Neural progenitor cell (in vitro differentiated cells): ENCODE measurements at regions not wholly inside any gene's neighbourhood (a gene's known extent, or its start where the extent isn't known, plus 50 kb on each side); places are given as distances from the start of the nearest gene placed in this dataset.

Experiments used
- DNase-seq: peaks from one replicate; pipeline ENCODE4 v3.0.0-alpha.2; 2016; ENCODE audit warnings: low spot score
- H2AFZ ChIP-seq: fragments of 200-600 bp; sonication (generic); replicated peaks from 2 replicates; pipeline ENCODE4 v1.6.1; 2016; ENCODE audit warnings: antibody characterized with exemption
- H3F3A ChIP-seq: fragments of 200-600 bp; sonication (generic); 2 replicates; pipeline ENCODE4 v1.6.1; 2016; ENCODE audit warnings: antibody characterized with exemption, low read depth
- H3K27ac ChIP-seq: fragments of 200-600 bp; sonication (generic); 2 replicates; pipeline ENCODE4 v1.5.1; 2016; ENCODE audit warnings: mild to moderate bottlenecking
- H3K27me3 ChIP-seq: fragments of 200-600 bp; sonication (generic); 2 replicates; pipeline ENCODE4 v1.6.1; 2016; ENCODE audit warnings: mild to moderate bottlenecking, moderate library complexity
- H3K36me3 ChIP-seq: fragments of 200-600 bp; sonication (generic); 2 replicates; pipeline ENCODE4 v1.5.1; 2016
- H3K4me1 ChIP-seq: fragments of 200-600 bp; sonication (generic); 2 replicates; pipeline ENCODE4 v1.6.1; 2016; ENCODE audit warnings: mixed run types
- H3K4me2 ChIP-seq: fragments of 200-600 bp; sonication (generic); 2 replicates; pipeline ENCODE4 v1.6.1; 2016
- H3K4me3 ChIP-seq: fragments of 200-600 bp; sonication (generic); 2 replicates; pipeline ENCODE4 v1.5.1; 2016
- H3K79me2 ChIP-seq: fragments of 200-600 bp; sonication (generic); 2 replicates; pipeline ENCODE4 v1.6.1; 2016; ENCODE audit warnings: low read depth
- H3K9ac ChIP-seq: fragments of 200-600 bp; sonication (generic); 2 replicates; pipeline ENCODE4 v1.6.1; 2016
- H3K9me3 ChIP-seq: fragments of 200-600 bp; sonication (generic); 2 replicates; pipeline ENCODE4 v1.5.1; 2016; ENCODE audit warnings: low read depth
- H4K20me1 ChIP-seq: fragments of 200-600 bp; sonication (generic); 2 replicates; pipeline ENCODE4 v1.6.1; 2016; ENCODE audit warnings: low read depth
- H3K27ac Mint-ChIP-seq: 3 replicates; pipeline ENCODE4 v1.8.0; 2021; ENCODE audit warnings: mixed read lengths
- H3K27me3 Mint-ChIP-seq: 2 replicates; pipeline ENCODE4 v1.8.0; 2022; ENCODE audit warnings: low read depth, mild to moderate bottlenecking, inconsistent platforms, moderate library complexity, mixed read lengths; ENCODE audit not compliant: insufficient read depth
- H3K36me3 Mint-ChIP-seq: 3 replicates; pipeline ENCODE4 v1.8.0; 2021; ENCODE audit warnings: mixed read lengths
- H3K4me1 Mint-ChIP-seq: 3 replicates; pipeline ENCODE4 v1.8.0; 2021; ENCODE audit warnings: mixed read lengths
- H3K4me3 Mint-ChIP-seq: 3 replicates; pipeline ENCODE4 v1.8.0; 2021; ENCODE audit warnings: mild to moderate bottlenecking, moderate library complexity, mixed read lengths
- H3K9me3 Mint-ChIP-seq: 3 replicates; pipeline ENCODE4 v1.8.0; 2020; ENCODE audit warnings: mixed read lengths
- CTCF ChIP-seq: fragments of 200-600 bp; sonication (generic); IDR thresholded peaks from 2 replicates; pipeline ENCODE4 v1.5.1; 2017; ENCODE audit warnings: antibody characterized with exemption, mild to moderate bottlenecking
- EZH2 ChIP-seq: fragments of 200-600 bp; sonication (generic); IDR thresholded peaks from 2 replicates; pipeline ENCODE4 v1.6.1; 2017; ENCODE audit warnings: antibody characterized with exemption, mild to moderate bottlenecking, moderate library complexity
- EZH2phosphoT487 ChIP-seq: fragments of 200-600 bp; sonication (generic); IDR thresholded peaks from 2 replicates; pipeline ENCODE4 v1.6.1; 2017; ENCODE audit warnings: antibody characterized with exemption

DNA sequence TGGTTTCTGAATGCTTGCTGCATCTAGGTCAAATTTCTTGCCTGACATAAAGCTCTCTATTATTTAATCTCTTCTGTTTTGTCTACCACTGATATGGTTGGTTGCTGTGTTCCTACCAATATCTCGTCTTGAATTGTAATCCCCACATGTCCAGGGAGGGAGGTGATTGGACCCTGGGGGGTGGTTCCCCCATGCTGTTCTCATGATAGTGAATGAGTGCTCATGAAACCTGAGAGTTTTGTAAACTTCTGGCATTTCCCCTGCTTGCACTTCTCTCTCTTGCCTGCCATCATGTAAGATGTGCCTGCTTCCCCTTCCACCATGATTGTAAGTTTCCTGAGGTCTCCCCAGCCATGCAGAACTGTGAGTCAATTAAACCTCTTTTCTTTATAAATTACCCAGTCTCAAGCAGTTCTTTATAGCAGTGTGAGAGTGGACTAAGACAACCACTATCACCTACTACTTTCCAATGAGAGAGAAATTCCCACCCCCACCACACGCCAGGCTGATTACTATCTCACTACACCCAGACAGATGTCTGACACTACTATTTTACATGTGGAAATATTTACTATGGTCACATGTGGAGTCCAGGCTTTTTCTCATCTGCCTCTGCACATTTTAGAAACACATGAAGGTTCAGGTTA is 69.2 kb upstream of the ATP2B1 start:
- Mint-ChIP-seq H3K4me3 (no peak overlapping the region), H3K4me1 (no peaks in the 10 kb centered on the region), H3K9me3 (no peaks in the 10 kb centered on the region), H3K36me3 (no peaks in the 10 kb centered on the region), H3K27ac (no peak overlapping the region), H3K27me3 (no peaks in the 10 kb centered on the region)
- Histone ChIP-seq H3K4me1 (no peaks in the 10 kb centered on the region), H4K20me1 (no peaks in the 10 kb centered on the region), H3K4me3 (no peak overlapping the region), H3K27me3 (no peaks in the 10 kb centered on the region), H3K79me2 (no peaks in the 10 kb centered on the region), H3K9me3 (no peaks in the 10 kb centered on the region), H3K4me2 (no peak overlapping the region), H3K36me3 (no peaks in the 10 kb centered on the region), H3K27ac (no peak overlapping the region), H3K9ac (no peak overlapping the region), H2AFZ (no peak overlapping the region), H3F3A (no peaks in the 10 kb centered on the region)
- no peak for TF ChIP-seq EZH2
- no peak for TF ChIP-seq CTCF
- DNase-seq: no peak

DNA sequence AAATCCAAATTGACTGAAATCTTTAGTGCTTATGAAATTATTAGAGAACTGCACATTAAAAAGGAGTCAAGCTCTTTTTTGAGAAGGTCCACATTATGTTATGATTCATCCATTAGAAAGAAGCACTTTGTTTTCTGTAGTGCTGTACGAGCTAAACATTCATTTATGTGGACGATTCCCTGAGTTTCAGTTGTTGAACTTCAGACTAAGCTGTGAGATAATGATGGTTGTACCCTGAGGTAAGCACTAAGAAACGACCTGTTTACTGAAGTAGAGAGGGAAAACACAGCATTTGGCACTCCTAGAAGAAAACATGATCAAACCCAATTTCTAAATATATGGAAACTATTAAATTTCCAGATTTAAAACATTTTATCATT is 67.3 kb upstream of the ATP2B1 start:
- H3K4me1 ChIP-seq: no peaks in the 10 kb centered on the region
- H3K27ac Mint-ChIP-seq: no peak overlapping the region
- H4K20me1 ChIP-seq: no peaks in the 10 kb centered on the region
- H3K79me2 ChIP-seq: no peaks in the 10 kb centered on the region
- no peak overlapping the region for H3K4me3 Mint-ChIP-seq
- no peaks in the 10 kb centered on the region for H3K27me3 Mint-ChIP-seq
- H3K27ac ChIP-seq: no peak overlapping the region
- no peak for TF ChIP-seq CTCF
- no peaks in the 10 kb centered on the region for H3K27me3 ChIP-seq
- no peak overlapping the region for H3K4me2 ChIP-seq
- no peaks in the 10 kb centered on the region for H3K9me3 ChIP-seq
- no peak overlapping the region for H3K4me3 ChIP-seq
- no peak for DNase-seq
- no peak overlapping the region for H3K9ac ChIP-seq
- H2AFZ ChIP-seq: no peak overlapping the region
- no peaks in the 10 kb centered on the region for H3F3A ChIP-seq
- H3K36me3 Mint-ChIP-seq: no peaks in the 10 kb centered on the region
- H3K4me1 Mint-ChIP-seq: no peaks in the 10 kb centered on the region
- no peaks in the 10 kb centered on the region for H3K36me3 ChIP-seq
- no peaks in the 10 kb centered on the region for H3K9me3 Mint-ChIP-seq

- Histone ChIP-seq H3K36me3 (no peaks in the 10 kb centered on the region), H3K9ac (no peak overlapping the region), H3K4me3 (no peak overlapping the region), H3K4me2 (no peak overlapping the region), H2AFZ (no peak overlapping the region), H3K27me3 (no peaks in the 10 kb centered on the region), H3F3A (no peaks in the 10 kb centered on the region), H3K4me1 (no peaks in the 10 kb centered on the region), H4K20me1 (no peaks in the 10 kb centered on the region), H3K9me3 (no peaks in the 10 kb centered on the region), H3K27ac (no peak overlapping the region), H3K79me2 (no peaks in the 10 kb centered on the region)
- Mint-ChIP-seq H3K36me3 (no peaks in the 10 kb centered on the region), H3K4me3 (no peak overlapping the region), H3K27me3 (no peaks in the 10 kb centered on the region), H3K27ac (no peak overlapping the region), H3K4me1 (no peaks in the 10 kb centered on the region), H3K9me3 (no peaks in the 10 kb centered on the region)
- DNase-seq: no peak
- TF ChIP-seq EZH2 (no peak), CTCF (no peak), EZH2phosphoT487 (no peak)
Observed at GRCh38 chr12:89775063-89775985, 66.7 kb upstream of the ATP2B1 start.
